Endothelial cell (in vitro differentiated cells): ENCODE measurements at regions not wholly inside any gene's neighbourhood (a gene's known extent, or its start where the extent isn't known, plus 50 kb on each side); places are given as distances from the start of the nearest gene placed in this dataset.

Experiments used
- DNase-seq: peaks from one replicate; pipeline ENCODE4 v3.0.0; 2021; ENCODE audit warnings: low spot score
- H3K27ac Mint-ChIP-seq: one replicate; pipeline ENCODE4 v1.8.0; 2021; ENCODE audit warnings: mixed read lengths, inconsistent platforms; ENCODE audit not compliant: unreplicated experiment
- H3K27me3 Mint-ChIP-seq: one replicate; pipeline ENCODE4 v1.8.0; 2021; ENCODE audit warnings: mild to moderate bottlenecking, moderate library complexity, mixed read lengths, inconsistent platforms; ENCODE audit not compliant: unreplicated experiment
- H3K36me3 Mint-ChIP-seq: one replicate; pipeline ENCODE4 v1.8.0; 2021; ENCODE audit warnings: mild to moderate bottlenecking, low read depth, mixed read lengths, inconsistent platforms; ENCODE audit not compliant: unreplicated experiment
- H3K4me1 Mint-ChIP-seq: one replicate; pipeline ENCODE4 v1.8.0; 2021; ENCODE audit warnings: mild to moderate bottlenecking, mixed read lengths, inconsistent platforms; ENCODE audit not compliant: unreplicated experiment
- H3K4me3 Mint-ChIP-seq: one replicate; pipeline ENCODE4 v1.8.0; 2021; ENCODE audit warnings: mild to moderate bottlenecking, mixed read lengths, inconsistent platforms; ENCODE audit not compliant: unreplicated experiment
- H3K9me3 Mint-ChIP-seq: one replicate; pipeline ENCODE4 v1.8.0; 2021; ENCODE audit warnings: mixed read lengths, inconsistent platforms; ENCODE audit not compliant: unreplicated experiment
- CTCF ChIP-seq: fragments of 200-600 bp; sonication (generic); IDR thresholded peaks from one replicate; pipeline ENCODE4 v1.5.0; 2021; ENCODE audit warnings: antibody characterized with exemption; ENCODE audit not compliant: unreplicated experiment

DNA sequence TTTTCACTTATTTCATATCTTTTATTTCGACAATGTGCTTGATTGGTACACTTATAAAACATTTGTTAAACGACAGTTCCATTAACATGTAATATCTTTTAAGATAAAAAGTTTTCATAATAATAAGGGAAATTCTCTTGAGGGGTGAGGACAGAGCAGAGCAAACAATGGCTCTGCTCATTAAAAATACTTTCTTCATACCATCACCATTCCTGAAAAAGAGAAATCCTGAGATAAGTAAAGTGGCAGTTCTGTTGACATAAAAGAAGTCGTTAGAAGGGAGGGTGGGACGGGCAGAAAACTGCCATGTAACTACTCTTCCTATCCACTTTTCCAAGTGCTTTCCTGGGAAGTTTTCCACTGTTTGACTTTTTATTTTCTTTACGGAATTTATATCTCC is 193.6 kb upstream of the CEP162 start:
- TF ChIP-seq CTCF, result no peak
- no peak for DNase-seq
- Mint-ChIP-seq H3K4me3 (no peak overlapping the region), H3K9me3 (no peaks in the 10 kb centered on the region), H3K27me3 (no peaks in the 10 kb centered on the region), H3K36me3 (no peaks in the 10 kb centered on the region), H3K4me1 (peaks cover 17% of the 10 kb centered on the region), H3K27ac (no peak overlapping the region)

- Mint-ChIP-seq H3K4me1 (peaks cover 3% of the 10 kb centered on the region), H3K36me3 (no peaks in the 10 kb centered on the region), H3K9me3 (no peaks in the 10 kb centered on the region), H3K4me3 (no peak overlapping the region), H3K27me3 (no peaks in the 10 kb centered on the region), H3K27ac (no peak overlapping the region)
- DNase-seq, result no peak
- no peak for TF ChIP-seq CTCF
Observed at GRCh38 chr6:84417260-84417659, 189.8 kb upstream of the CEP162 start.

- Mint-ChIP-seq H3K4me3 (no peak overlapping the region), H3K27me3 (no peaks in the 10 kb centered on the region), H3K9me3 (no peaks in the 10 kb centered on the region), H3K27ac (no peak overlapping the region), H3K4me1 (no peaks in the 10 kb centered on the region), H3K36me3 (no peaks in the 10 kb centered on the region)
- no peak for TF ChIP-seq CTCF
- DNase-seq, result no peak
Observed at GRCh38 chr6:84416043-84416657, 188.7 kb upstream of the CEP162 start.

DNA sequence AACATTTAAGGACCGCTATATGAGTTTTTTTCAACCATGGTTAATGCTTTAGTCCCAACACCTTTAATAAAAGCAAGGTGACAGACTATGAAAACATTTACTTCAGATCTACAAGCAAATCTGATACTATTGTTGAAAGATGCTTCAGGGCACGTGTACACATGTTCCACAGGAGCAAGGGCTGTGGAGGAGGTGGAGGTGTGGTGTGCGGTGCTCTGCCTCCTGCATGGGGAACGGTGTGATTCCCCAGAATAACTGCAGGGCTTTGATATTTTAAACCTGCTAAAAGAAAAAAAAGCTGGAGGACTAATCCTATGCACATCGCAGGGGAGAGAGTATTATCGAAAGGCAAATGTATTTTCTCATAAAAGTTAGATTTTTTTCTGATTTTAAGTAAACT is 188.1 kb upstream of the CEP162 start:
- Mint-ChIP-seq H3K4me3 (no peak overlapping the region), H3K36me3 (no peaks in the 10 kb centered on the region), H3K4me1 (no peaks in the 10 kb centered on the region), H3K9me3 (no peaks in the 10 kb centered on the region), H3K27ac (no peak overlapping the region), H3K27me3 (no peaks in the 10 kb centered on the region)
- no peak for TF ChIP-seq CTCF
- DNase-seq, result no peak

GRCh38 chr6:84415068-84415467 is 187.6 kb upstream of the CEP162 start:
- Mint-ChIP-seq H3K27ac (no peak overlapping the region), H3K4me3 (no peak overlapping the region), H3K27me3 (no peaks in the 10 kb centered on the region), H3K4me1 (no peaks in the 10 kb centered on the region), H3K9me3 (no peaks in the 10 kb centered on the region), H3K36me3 (no peaks in the 10 kb centered on the region)
- no peak for TF ChIP-seq CTCF
- DNase-seq, result no peak
